ENCODE measurements at regions not wholly inside any gene's neighbourhood (a gene's known extent, or its start where the extent isn't known, plus 50 kb on each side); places are given as distances from the start of the nearest gene placed in this dataset.
A peak's percentile ranks its signal among the peaks of the same experiment; 100 is the strongest.

GRCh38 chr5:79873187-79873586 is 117.9 kb downstream of the MTX3 start:
- intact Hi-C loops (cut with DNase I): no loop called here
- DNase-seq (ENCODE audit: low spot score): no peak

- DNase-seq (ENCODE audit: low spot score): no peak
- intact Hi-C loops (cut with DNase I): no loop called here
Observed at GRCh38 chr5:79872291-79872690, 118.8 kb downstream of the MTX3 start.

- intact Hi-C loops (cut with DNase I): no loop called here
Observed at GRCh38 chr5:79871364-79872120, 119.5 kb downstream of the MTX3 start.

GRCh38 chr5:79868163-79868670 is 122.8 kb downstream of the MTX3 start:
- intact Hi-C loops (cut with DNase I): no loop called here
- DNase-seq (ENCODE audit: low spot score): no peak

More at GRCh38 chr5:79871364-79872120, 119.5 kb downstream of the MTX3 start:
- DNase-seq (ENCODE audit: low spot score): no peak

- no peak for DNase-seq (ENCODE audit: low spot score)
- intact Hi-C loops (cut with DNase I): no loop called here
Observed at GRCh38 chr5:79865579-79865978, 125.5 kb downstream of the MTX3 start.

- intact Hi-C loops (cut with DNase I): no loop called here
- no peak for DNase-seq (ENCODE audit: low spot score)
Observed at GRCh38 chr5:79864364-79864763, 126.7 kb downstream of the MTX3 start.

GRCh38 chr5:79859588-79859987 is 131.5 kb downstream of the MTX3 start:
- intact Hi-C loops (cut with DNase I): no loop called here
- no peak for DNase-seq (ENCODE audit: low spot score)

- DNase-seq (ENCODE audit: low spot score): no peak
- intact Hi-C loops (cut with DNase I): no loop called here
Observed at GRCh38 chr5:79858410-79858723, 132.7 kb downstream of the MTX3 start.

GRCh38 chr5:79857714-79858409 is 133.2 kb downstream of the MTX3 start:
- peak; percentile 89 for DNase-seq (ENCODE audit: low spot score)
- intact Hi-C loops (cut with DNase I): no loop called here

- intact Hi-C loops (cut with DNase I): no loop called here
Observed at GRCh38 chr5:79856456-79857055, 134.5 kb downstream of the MTX3 start.

GRCh38 chr5:79853676-79854418 is 137.2 kb downstream of the MTX3 start:
- intact Hi-C loops (cut with DNase I): no loop called here
- no peak for DNase-seq (ENCODE audit: low spot score)

More at GRCh38 chr5:79856456-79857055, 134.5 kb downstream of the MTX3 start:
- DNase-seq (ENCODE audit: low spot score): no peak

- intact Hi-C loops (cut with DNase I): no loop called here
- no peak for DNase-seq (ENCODE audit: low spot score)
Observed at GRCh38 chr5:79853028-79853427, 138.0 kb downstream of the MTX3 start.

GRCh38 chr5:79851391-79851863 is 139.6 kb downstream of the MTX3 start:
- intact Hi-C loops (cut with DNase I): no loop called here
- DNase-seq (ENCODE audit: low spot score): no peak

- intact Hi-C loops (cut with DNase I): no loop called here
- no peak for DNase-seq (ENCODE audit: low spot score)
Observed at GRCh38 chr5:79850941-79851340, 140.1 kb downstream of the MTX3 start.

GRCh38 chr5:79850316-79850822 is 140.7 kb downstream of the MTX3 start:
- intact Hi-C loops (cut with DNase I): no loop called here
- no peak for DNase-seq (ENCODE audit: low spot score)

GRCh38 chr5:79849486-79850315 is 141.4 kb downstream of the MTX3 start:
- DNase-seq (ENCODE audit: low spot score): no peak
- intact Hi-C loops (cut with DNase I): no loop called here

Measured in posterior vena cava (tissue), 2 donors.